ENCODE measurements at regions not wholly inside any gene's neighbourhood (a gene's known extent, or its start where the extent isn't known, plus 50 kb on each side); places are given as distances from the start of the nearest gene placed in this dataset.
"Not testable (repeated sequence)": the region's sequence is repeated elsewhere in the genome, so short reads cannot be mapped to it uniquely, and the experiment has no call there.

- DNase-seq: no peak
These were observed 205.2 kb upstream of the MOCS1 start for GRCh38 chr6:40139447-40139846.

GRCh38 chr6:40138273-40138720 lies 204.0 kb upstream of the MOCS1 start:
- DNase-seq: no peak

- no peak for DNase-seq
These were observed 201.3 kb upstream of the MOCS1 start for GRCh38 chr6:40135491-40136072.

GRCh38 chr6:40133981-40134380 lies 199.7 kb upstream of the MOCS1 start:
- DNase-seq: not testable (repeated sequence)

GRCh38 chr6:40131675-40132074 lies 197.4 kb upstream of the MOCS1 start:
- no peak for DNase-seq

GRCh38 chr6:40128127-40128526 lies 193.9 kb upstream of the MOCS1 start:
- DNase-seq: no peak

- DNase-seq: no peak
These were observed 191.6 kb upstream of the MOCS1 start for GRCh38 chr6:40125680-40126394.

- DNase-seq: no peak
These were observed 190.7 kb upstream of the MOCS1 start for GRCh38 chr6:40124924-40125323.

GRCh38 chr6:40116832-40117231 lies 182.6 kb upstream of the MOCS1 start:
- DNase-seq: no peak

- no peak for DNase-seq
These were observed 178.1 kb upstream of the MOCS1 start for GRCh38 chr6:40112350-40112749.

GRCh38 chr6:40108736-40109135 lies 174.5 kb upstream of the MOCS1 start:
- no peak for DNase-seq

- no peak for DNase-seq
These were observed 172.6 kb upstream of the MOCS1 start for GRCh38 chr6:40106840-40107239.

- no peak for DNase-seq
These were observed 164.5 kb upstream of the MOCS1 start for GRCh38 chr6:40098774-40099173.

GRCh38 chr6:40097590-40097989 lies 163.3 kb upstream of the MOCS1 start:
- no peak for DNase-seq

- no peak for DNase-seq
These were observed 149.1 kb upstream of the MOCS1 start for GRCh38 chr6:40083141-40083920.

- no peak for DNase-seq
These were observed 148.2 kb upstream of the MOCS1 start for GRCh38 chr6:40082278-40083043.

- DNase-seq: no peak
These were observed 143.5 kb upstream of the MOCS1 start for GRCh38 chr6:40077736-40078135.

GRCh38 chr6:40077315-40077714 lies 143.1 kb upstream of the MOCS1 start:
- no peak for DNase-seq

- DNase-seq: no peak
These were observed 140.9 kb upstream of the MOCS1 start for GRCh38 chr6:40075056-40075590.

- no peak for DNase-seq
These were observed 140.2 kb upstream of the MOCS1 start for GRCh38 chr6:40074306-40075055.

- no peak for DNase-seq
These were observed 132.1 kb upstream of the MOCS1 start for GRCh38 chr6:40066372-40066771.

- no peak for DNase-seq
These were observed 122.6 kb upstream of the MOCS1 start for GRCh38 chr6:40056865-40057264.
